H7 (cell line): ENCODE measurements at regions not wholly inside any gene's neighbourhood (a gene's known extent, or its start where the extent isn't known, plus 50 kb on each side); places are given as distances from the start of the nearest gene placed in this dataset.

ENCODE experiments used
- DNase-seq: peaks from one replicate; pipeline ENCODE4 v3.0.0; 2012
- H3K27me3 ChIP-seq: 2 replicates; pipeline ENCODE4 v1.6.0; 2011; ENCODE audit warnings: mild to moderate bottlenecking, low read length; ENCODE audit not compliant: control insufficient read depth, insufficient read depth
- H3K36me3 ChIP-seq: replicated peaks from 2 replicates; pipeline ENCODE4 v1.5.1; 2011; ENCODE audit warnings: low read length; ENCODE audit not compliant: control insufficient read depth, insufficient read depth
- H3K4me3 ChIP-seq: 2 replicates; pipeline ENCODE4 v1.5.1; 2011; ENCODE audit warnings: low read depth, mild to moderate bottlenecking, control low read depth, low read length, moderate library complexity; ENCODE audit not compliant: insufficient read depth

DNA sequence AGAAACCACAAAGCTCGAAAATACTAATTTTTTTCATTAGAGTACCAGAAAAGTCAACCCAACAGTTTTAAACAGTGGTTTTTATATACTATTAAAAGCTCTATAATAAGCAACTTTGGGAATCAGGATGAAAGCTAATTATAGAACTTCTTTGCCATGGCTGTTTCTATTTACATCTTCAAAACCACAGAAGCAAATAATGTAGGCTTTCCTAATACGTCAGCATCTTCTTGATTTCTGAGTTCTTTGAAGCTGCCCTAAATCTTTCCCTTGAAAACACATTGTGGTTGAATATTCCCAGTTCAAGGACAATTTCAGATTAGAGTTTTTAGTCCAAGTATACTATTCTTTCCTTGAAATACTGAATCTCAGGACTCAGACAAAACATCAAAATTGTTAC lies 460.2 kb upstream of the FAT1 start:
- no peak for DNase-seq
- H3K36me3 ChIP-seq, result no peaks in the 10 kb centered on the region
- H3K27me3 ChIP-seq, result no peaks in the 10 kb centered on the region
- H3K4me3 ChIP-seq, result no peak overlapping the region

DNA sequence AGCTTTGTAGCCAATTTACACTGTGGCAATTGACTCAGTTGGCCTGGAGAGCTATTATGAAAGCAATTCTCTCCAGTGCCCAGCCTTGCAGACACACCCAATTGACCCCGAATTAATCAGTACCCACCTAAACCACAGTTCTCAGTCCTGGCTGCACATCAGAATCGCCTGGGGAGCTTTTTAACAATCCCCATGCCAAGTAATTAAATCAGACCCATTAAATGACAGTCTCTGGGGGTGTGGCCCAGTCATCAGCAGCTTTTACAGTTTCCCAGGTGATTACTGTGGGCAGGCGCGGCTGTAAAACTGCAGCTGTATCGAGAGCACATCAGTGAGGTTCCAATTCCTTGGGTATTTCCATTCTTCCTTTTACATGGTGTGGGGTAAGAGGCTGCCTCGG lies 460.9 kb upstream of the FAT1 start:
- DNase-seq, result no peak
- no peaks in the 10 kb centered on the region for H3K36me3 ChIP-seq
- H3K27me3 ChIP-seq, result no peaks in the 10 kb centered on the region
- H3K4me3 ChIP-seq, result no peak overlapping the region

DNA sequence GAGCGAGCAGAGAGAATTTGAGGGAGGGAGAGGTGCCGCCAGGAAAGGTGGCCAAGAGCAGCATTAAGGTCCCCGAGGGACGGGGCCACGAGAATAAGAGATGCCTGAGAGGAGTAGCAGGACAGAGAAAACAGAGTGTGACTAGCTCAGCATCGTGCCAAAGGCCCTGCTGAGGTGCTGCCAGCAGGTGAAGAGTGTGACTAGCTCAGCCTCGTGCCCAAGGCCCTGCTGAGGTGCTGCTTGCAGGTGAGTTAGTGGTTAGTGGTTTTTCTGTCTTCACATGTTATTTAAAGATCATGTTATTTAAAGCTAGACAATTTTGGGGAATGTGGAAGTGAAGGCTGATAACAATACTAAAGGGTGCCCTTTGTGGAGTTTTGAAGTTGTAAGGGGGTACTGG lies 464.5 kb upstream of the FAT1 start:
- no peak for DNase-seq
- Histone ChIP-seq H3K36me3 (no peaks in the 10 kb centered on the region), H3K4me3 (no peak overlapping the region), H3K27me3 (no peaks in the 10 kb centered on the region)

DNA sequence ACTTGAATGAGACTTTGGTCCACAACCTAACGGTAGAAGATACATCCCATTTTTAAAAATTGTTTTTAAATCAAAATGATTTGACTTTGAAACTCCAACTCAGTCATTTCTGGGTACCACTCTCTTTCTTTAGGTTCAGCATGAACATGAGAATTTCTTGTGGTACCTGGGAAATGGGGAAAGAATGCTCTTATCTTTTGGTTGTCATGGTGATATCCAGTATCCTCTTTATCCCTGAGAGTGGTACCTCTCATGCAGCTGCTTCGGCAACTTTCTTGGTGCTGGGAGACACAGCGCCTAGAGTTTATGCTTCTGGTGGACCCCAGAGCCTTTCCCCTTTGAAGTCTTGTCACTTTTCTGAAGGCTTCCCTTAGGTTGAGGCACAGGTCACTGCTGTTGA lies 465.1 kb upstream of the FAT1 start:
- Histone ChIP-seq H3K27me3 (no peaks in the 10 kb centered on the region), H3K4me3 (no peak overlapping the region), H3K36me3 (no peaks in the 10 kb centered on the region)
- no peak for DNase-seq

DNA sequence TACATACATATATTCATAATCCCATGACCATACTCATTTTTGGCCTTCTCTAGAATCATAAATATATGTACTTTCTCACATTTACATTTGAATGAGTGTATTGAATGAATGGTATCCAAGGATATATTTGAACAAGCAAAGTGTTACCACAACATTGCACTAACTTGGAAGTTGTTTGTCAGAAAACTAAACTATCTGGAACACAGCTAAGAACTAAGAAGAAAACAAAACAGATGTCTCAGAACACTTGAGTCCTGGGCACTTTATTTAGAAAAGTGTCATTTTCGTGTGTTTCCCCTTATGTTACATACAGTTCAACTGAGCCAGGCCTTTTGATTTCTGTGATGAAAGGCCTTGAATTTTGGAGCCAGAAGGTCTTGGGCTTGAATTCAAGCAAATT lies 466.7 kb upstream of the FAT1 start:
- Histone ChIP-seq H3K4me3 (no peak overlapping the region), H3K27me3 (no peaks in the 10 kb centered on the region), H3K36me3 (no peaks in the 10 kb centered on the region)
- no peak for DNase-seq

DNA sequence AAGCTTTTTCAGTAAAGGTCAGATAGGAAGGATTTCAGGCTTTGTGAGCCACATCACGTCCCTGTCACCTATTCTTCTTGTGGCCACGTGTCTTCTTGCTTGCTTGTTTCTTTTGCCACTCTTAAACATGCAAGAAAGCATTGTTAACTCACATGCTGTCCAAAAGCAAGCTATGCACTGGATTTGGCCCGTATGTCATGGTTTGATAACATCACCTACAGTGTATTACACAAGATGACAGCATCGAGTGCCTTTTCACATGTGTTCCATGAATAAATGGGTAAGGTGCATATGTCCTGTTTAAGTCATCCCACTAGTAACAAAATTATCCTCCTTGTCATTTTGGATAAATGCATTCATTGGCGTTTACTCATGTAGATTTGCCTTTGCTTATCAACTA lies 468.0 kb upstream of the FAT1 start:
- H3K4me3 ChIP-seq, result no peak overlapping the region
- no peak for DNase-seq
- no peaks in the 10 kb centered on the region for H3K36me3 ChIP-seq
- no peaks in the 10 kb centered on the region for H3K27me3 ChIP-seq

DNA sequence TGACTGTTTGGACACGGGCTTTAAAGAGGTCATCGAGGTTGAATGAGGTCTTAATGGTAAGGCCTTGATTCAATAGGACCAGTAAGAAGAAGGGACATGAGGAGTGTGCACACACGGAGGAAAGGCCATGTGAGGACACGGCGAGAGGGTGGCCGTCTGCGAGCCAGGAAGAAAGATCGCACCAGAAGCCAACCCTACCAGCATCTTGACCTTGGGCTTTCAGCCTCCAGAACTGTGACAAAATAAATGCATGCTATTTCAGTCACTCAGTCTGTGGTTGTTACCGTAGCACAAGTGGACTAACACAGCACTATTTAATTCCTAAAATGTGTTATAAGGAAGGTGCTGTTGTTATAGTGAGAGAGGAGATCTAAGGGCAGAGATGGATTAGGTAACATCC lies 468.6 kb upstream of the FAT1 start:
- Histone ChIP-seq H3K4me3 (no peak overlapping the region), H3K36me3 (no peaks in the 10 kb centered on the region), H3K27me3 (no peaks in the 10 kb centered on the region)
- DNase-seq, result no peak

DNA sequence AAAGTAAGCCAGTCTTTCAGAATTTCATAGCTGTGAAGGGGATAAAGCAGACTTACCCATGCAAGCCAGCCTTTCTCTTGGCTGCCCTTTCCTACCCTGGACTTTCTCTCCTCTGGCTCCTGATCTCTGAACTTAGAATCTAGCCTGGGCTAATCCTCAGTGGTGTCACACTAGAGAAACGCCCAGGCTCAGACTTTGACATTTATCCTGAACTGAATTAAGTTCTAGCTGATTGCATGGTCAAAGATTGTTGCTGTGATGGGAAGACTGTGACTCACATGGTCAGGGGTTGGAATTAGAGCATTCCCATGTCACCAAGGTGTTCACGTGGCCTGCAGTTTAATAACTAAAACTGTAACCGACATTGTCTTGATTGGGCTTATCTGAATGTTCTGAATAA lies 469.5 kb upstream of the FAT1 start:
- DNase-seq, result no peak
- no peaks in the 10 kb centered on the region for H3K36me3 ChIP-seq
- H3K27me3 ChIP-seq, result no peaks in the 10 kb centered on the region
- H3K4me3 ChIP-seq, result no peak overlapping the region

DNA sequence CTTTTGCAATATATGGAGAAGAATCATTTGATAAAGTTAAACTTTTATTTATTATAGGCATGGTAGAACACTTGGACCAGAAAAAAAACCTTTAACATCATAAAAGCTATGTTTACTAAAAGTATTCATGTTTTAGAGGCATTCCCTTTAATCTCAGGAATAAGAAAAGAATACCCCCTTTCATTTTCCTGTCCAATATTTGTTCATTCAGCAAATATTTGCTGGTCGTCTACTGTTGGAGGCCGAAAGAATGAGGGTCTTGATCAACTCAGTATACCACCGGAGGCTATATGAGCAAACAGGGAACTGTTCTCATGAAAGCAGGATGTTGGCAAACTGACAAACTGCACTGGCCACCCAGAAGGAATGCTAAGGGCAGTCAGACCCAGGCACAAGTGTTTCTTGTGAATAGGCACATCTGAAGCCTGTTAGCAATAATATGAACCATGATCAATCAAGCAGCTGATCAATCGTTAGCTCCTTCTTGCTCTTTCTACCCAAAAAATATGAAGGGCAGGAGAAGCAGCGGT lies 480.8 kb upstream of the FAT1 start:
- no peaks in the 10 kb centered on the region for H3K36me3 ChIP-seq
- no peak for DNase-seq
- no peak overlapping the region for H3K4me3 ChIP-seq
- H3K27me3 ChIP-seq, result no peaks in the 10 kb centered on the region

DNA sequence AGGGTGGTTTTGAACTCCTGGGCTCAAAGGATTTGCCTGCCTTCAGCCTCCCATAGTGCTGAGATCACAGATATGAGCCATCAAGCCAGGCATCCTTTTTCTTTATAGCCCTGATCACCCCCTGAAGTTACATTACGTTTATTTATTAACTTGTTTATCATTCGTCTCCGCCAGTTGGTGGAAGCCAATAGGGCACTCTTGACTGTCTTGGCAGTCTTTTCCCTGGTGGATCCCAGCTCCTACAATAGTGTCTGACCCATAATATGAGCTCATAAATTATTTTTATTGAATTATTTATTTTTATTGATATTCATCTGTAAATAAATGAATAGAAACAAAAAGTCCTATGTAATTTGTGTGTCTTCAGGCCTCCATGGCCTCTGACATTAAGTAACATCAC lies 484.3 kb upstream of the FAT1 start:
- Histone ChIP-seq H3K4me3 (no peak overlapping the region), H3K36me3 (no peaks in the 10 kb centered on the region), H3K27me3 (no peaks in the 10 kb centered on the region)
- DNase-seq, result no peak

DNA sequence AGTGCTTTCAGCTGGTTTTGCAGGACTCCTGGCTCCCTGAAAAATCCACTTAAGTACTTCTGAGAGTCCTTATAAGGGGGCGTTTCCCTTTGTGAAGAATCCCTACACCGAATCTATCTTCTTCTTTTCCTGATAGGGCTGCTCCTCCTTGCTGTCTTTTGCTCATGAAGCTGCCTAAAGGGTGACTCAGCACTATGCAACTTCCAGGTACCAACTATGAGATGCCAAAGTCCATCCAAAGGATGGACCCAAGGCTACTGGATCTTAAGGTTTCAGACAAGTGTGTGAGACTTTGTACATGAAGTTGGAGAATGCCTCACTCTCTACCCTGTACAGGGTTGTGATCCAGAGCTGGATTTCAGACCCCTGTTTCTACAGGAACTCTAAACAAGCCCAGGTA lies 485.0 kb upstream of the FAT1 start:
- no peak overlapping the region for H3K4me3 ChIP-seq

DNA sequence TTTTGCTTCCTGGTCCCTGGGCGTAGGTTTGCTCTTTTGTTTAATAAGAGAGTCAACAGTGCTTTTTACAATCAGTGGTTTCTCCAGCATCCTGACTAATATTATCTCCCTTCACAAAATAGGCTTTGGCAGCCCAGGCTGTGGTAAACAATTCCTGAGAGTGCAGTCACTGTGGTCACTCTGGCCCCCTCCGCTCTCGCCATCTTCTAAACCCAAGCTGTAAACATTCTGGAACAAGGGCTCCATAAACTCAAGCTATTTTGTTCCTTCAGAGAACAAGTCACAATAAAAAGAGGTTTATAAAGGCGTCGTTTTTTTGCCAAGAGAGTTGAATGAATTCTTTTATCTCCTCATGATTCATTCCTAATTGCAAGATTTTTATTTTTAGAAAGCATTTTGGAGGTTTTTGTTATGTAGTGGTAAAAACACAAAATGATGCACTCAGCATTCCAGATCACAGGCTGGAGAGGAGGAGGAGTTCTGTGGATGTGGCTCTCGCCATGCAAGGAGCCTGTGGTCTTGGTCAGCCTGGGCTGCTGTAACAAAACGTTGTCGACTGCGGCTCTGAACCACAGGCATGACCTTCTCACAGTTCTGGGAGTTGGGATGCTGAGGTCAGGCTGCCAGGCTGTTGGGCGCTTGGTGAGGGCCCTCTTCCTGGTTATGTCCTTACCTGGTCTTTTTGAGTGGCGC lies 486.4 kb upstream of the FAT1 start:
- Histone ChIP-seq H3K27me3 (no peaks in the 10 kb centered on the region), H3K4me3 (no peak overlapping the region), H3K36me3 (no peaks in the 10 kb centered on the region)
- no peak for DNase-seq

More for the DNA sequence above, 485.0 kb upstream of the FAT1 start:
- Histone ChIP-seq H3K27me3 (no peaks in the 10 kb centered on the region), H3K36me3 (no peaks in the 10 kb centered on the region)
- no peak for DNase-seq

DNA sequence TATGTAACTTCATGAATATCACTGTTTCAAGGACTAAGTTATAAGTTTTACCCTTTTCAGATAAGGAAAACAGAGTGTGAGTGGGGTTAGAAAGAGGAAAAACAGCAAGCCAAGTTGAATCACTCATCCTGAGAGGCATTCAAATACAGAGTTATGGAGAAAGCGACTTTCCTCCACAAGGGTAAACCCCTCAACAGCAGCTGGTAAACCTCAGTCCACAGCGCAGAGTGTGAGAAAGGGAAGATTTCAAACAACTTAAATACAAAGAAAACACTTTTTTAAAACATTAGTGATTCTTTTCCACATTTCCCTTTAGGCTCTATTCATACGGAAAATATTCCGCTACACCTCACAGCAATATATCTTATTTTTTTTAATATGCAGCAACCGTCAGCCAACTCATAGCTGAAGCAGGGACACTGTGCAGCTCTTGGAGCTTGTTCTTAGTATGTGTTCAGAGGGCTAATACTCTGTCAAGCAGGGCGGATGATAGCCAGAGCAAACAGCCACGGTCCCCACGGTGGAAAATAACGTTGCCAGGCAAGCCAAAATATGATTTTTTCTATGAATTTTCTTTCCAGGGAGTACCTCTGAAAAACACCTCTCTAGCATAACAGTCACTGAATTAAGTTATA lies 488.9 kb upstream of the FAT1 start:
- no peak for DNase-seq
- no peaks in the 10 kb centered on the region for H3K27me3 ChIP-seq
- no peak overlapping the region for H3K4me3 ChIP-seq
- no peaks in the 10 kb centered on the region for H3K36me3 ChIP-seq

DNA sequence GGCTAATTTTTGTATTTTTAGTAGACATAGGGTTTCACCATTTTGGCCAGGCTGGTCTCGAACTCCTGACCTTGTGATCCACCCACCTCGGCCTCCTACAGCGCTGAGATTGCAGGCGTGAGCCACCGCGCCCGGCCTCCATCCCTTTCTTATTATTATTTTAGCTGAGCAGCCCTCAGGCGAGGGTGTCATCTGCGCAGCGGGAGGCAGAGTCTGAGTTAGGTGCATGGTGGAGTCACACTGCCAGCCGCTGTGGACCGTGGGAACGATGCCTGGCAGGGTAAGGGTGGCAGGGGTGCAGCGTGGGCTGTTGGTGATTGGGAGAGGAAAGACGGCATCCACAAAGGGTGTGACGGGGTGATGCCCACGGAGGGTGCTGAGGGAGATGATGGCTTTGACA lies 491.8 kb upstream of the FAT1 start:
- Histone ChIP-seq H3K4me3 (no peak overlapping the region), H3K27me3 (no peaks in the 10 kb centered on the region), H3K36me3 (no peaks in the 10 kb centered on the region)
- no peak for DNase-seq

DNA sequence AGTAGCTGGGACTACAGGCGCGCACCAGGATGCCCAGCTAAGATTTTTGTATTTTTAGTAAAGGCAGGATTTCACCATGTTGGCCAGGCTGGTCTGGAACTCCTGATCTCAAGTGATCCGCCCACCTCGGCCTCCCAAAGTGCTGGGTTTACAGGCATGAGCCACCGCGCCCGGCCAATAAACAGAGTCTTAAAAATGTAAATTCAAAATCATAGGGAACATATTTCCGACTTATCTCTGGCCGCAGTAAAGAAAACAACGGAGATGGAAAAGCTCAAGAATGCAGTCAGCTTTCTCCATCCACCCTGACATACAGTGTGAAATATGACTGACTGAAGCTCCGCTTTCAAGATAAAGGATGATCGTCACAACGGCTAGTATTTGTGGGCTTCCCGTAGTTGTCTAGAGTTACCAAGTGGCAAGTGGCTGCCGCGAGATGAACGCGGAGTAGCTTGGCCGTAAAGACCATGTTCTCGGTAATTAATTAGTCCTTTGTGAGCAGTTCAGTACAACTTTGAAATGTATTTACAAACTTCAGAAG lies 495.1 kb upstream of the FAT1 start:
- Histone ChIP-seq H3K4me3 (no peak overlapping the region), H3K27me3 (no peaks in the 10 kb centered on the region), H3K36me3 (no peaks in the 10 kb centered on the region)
- no peak for DNase-seq
